ENCODE measurements at regions not wholly inside any gene's neighbourhood (a gene's known extent, or its start where the extent isn't known, plus 50 kb on each side); places are given as distances from the start of the nearest gene placed in this dataset.

DNA sequence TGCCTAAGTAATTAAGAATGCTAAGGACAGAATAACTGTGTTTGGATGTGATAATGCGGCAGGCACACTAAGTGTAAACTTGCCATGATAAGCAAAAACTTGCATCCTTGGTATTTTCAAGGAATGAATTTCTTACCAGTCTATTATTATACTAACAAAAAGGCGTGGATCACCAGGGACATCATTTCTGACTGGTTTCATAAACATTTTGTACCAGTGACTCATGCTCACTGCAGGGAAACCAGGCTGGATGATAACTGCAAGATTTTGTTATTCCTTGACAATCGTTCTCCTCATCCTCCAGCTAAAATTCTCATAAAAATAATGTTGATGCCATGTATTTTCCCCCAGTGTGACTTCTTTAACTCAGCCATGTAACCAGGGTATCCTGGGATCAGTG, 289.5 kb downstream of the CDCA7 start:
- no peak for TF ChIP-seq CTCF (IDR thresholded peaks at IDR 0.05)
- TF ChIP-seq POLR2A (IDR thresholded peaks at IDR 0.05): no peak

All from transverse colon (tissue), 3 donors.